Skeletal muscle satellite cell (primary cell): ENCODE measurements at regions not wholly inside any gene's neighbourhood (a gene's known extent, or its start where the extent isn't known, plus 50 kb on each side); places are given as distances from the start of the nearest gene placed in this dataset.

Experiments
- H3K27me3 ChIP-seq: 2 replicates; pipeline ENCODE4 v1.7.0; 2013; ENCODE audit warnings: low read length; ENCODE audit not compliant: control insufficient read depth, insufficient read depth
- H3K36me3 ChIP-seq: 2 replicates; pipeline ENCODE4 v1.7.0; 2013; ENCODE audit warnings: mild to moderate bottlenecking, control low read depth, low read length; ENCODE audit not compliant: insufficient read depth
- H3K4me1 ChIP-seq: 2 replicates; pipeline ENCODE4 v1.7.0; 2013; ENCODE audit warnings: low read length; ENCODE audit not compliant: control insufficient read depth, insufficient read depth
- H3K4me2 ChIP-seq: 2 replicates; pipeline ENCODE4 v1.7.0; 2013; ENCODE audit warnings: mild to moderate bottlenecking, low read length
- H3K4me3 ChIP-seq: 2 replicates; pipeline ENCODE4 v1.7.0; 2013; ENCODE audit warnings: low read length
- H3K9ac ChIP-seq: 2 replicates; pipeline ENCODE4 v1.7.0; 2013; ENCODE audit warnings: mild to moderate bottlenecking, low read depth, low read length, moderate library complexity
- H3K9me3 ChIP-seq: replicated peaks from 2 replicates; pipeline ENCODE4 v1.7.0; 2013; ENCODE audit warnings: mild to moderate bottlenecking, control low read depth, low read length

GRCh38 chr3:187997490-187997889 is 156.5 kb upstream of the LPP start:
- H3K9ac ChIP-seq = no peak overlapping the region
- no peak overlapping the region for H3K4me2 ChIP-seq
- H3K27me3 ChIP-seq = no peaks in the 10 kb centered on the region
- H3K4me1 ChIP-seq = peaks cover 13% of the 10 kb centered on the region
- no peak overlapping the region for H3K4me3 ChIP-seq
- no peaks in the 10 kb centered on the region for H3K9me3 ChIP-seq
- H3K36me3 ChIP-seq = no peaks in the 10 kb centered on the region

GRCh38 chr3:187997946-187998561 is 155.9 kb upstream of the LPP start:
- no peaks in the 10 kb centered on the region for H3K36me3 ChIP-seq
- H3K4me3 ChIP-seq = no peak overlapping the region
- no peak overlapping the region for H3K9ac ChIP-seq
- H3K9me3 ChIP-seq = no peaks in the 10 kb centered on the region
- peaks cover 13% of the 10 kb centered on the region for H3K4me1 ChIP-seq
- no peak overlapping the region for H3K4me2 ChIP-seq
- H3K27me3 ChIP-seq = no peaks in the 10 kb centered on the region

- H3K4me3 ChIP-seq = no peak overlapping the region
- no peaks in the 10 kb centered on the region for H3K36me3 ChIP-seq
- H3K27me3 ChIP-seq = no peaks in the 10 kb centered on the region
- no peak overlapping the region for H3K4me2 ChIP-seq
- peaks cover 13% of the 10 kb centered on the region for H3K4me1 ChIP-seq
- no peak overlapping the region for H3K9ac ChIP-seq
- no peaks in the 10 kb centered on the region for H3K9me3 ChIP-seq
Observed at GRCh38 chr3:187998611-187999010, 155.3 kb upstream of the LPP start.

- H3K9ac ChIP-seq = no peak overlapping the region
- no peak overlapping the region for H3K4me3 ChIP-seq
- H3K9me3 ChIP-seq = no peaks in the 10 kb centered on the region
- H3K4me2 ChIP-seq = no peak overlapping the region
- peaks cover 3% of the 10 kb centered on the region for H3K4me1 ChIP-seq
- no peaks in the 10 kb centered on the region for H3K36me3 ChIP-seq
- H3K27me3 ChIP-seq = no peaks in the 10 kb centered on the region
Observed at GRCh38 chr3:187999821-188000220, 154.1 kb upstream of the LPP start.

GRCh38 chr3:188000361-188000861 is 153.5 kb upstream of the LPP start:
- Histone ChIP-seq H3K4me1 (no peaks in the 10 kb centered on the region), H3K9me3 (no peaks in the 10 kb centered on the region), H3K27me3 (no peaks in the 10 kb centered on the region), H3K4me3 (no peak overlapping the region), H3K4me2 (no peak overlapping the region), H3K36me3 (no peaks in the 10 kb centered on the region), H3K9ac (no peak overlapping the region)

- Histone ChIP-seq H3K36me3 (no peaks in the 10 kb centered on the region), H3K9ac (no peak overlapping the region), H3K4me3 (no peak overlapping the region), H3K27me3 (no peaks in the 10 kb centered on the region), H3K4me2 (no peak overlapping the region), H3K4me1 (no peaks in the 10 kb centered on the region), H3K9me3 (no peaks in the 10 kb centered on the region)
Observed at GRCh38 chr3:188001093-188001492, 152.9 kb upstream of the LPP start.

- Histone ChIP-seq H3K9me3 (no peaks in the 10 kb centered on the region), H3K27me3 (no peaks in the 10 kb centered on the region), H3K4me1 (peaks cover 6% of the 10 kb centered on the region), H3K4me3 (no peak overlapping the region), H3K9ac (no peak overlapping the region), H3K36me3 (no peaks in the 10 kb centered on the region), H3K4me2 (no peak overlapping the region)
Observed at GRCh38 chr3:188001926-188002325, 152.0 kb upstream of the LPP start.

- Histone ChIP-seq H3K4me2 (no peak overlapping the region), H3K27me3 (no peaks in the 10 kb centered on the region), H3K9ac (no peak overlapping the region), H3K9me3 (no peaks in the 10 kb centered on the region), H3K36me3 (no peaks in the 10 kb centered on the region), H3K4me1 (peaks cover 9% of the 10 kb centered on the region), H3K4me3 (no peak overlapping the region)
Observed at GRCh38 chr3:188002626-188003138, 151.3 kb upstream of the LPP start.

- peaks cover 9% of the 10 kb centered on the region for H3K4me1 ChIP-seq
- no peaks in the 10 kb centered on the region for H3K36me3 ChIP-seq
- no peak overlapping the region for H3K4me2 ChIP-seq
- H3K27me3 ChIP-seq = no peaks in the 10 kb centered on the region
- H3K9me3 ChIP-seq = no peaks in the 10 kb centered on the region
- no peak overlapping the region for H3K4me3 ChIP-seq
- H3K9ac ChIP-seq = no peak overlapping the region
Observed at GRCh38 chr3:188003188-188004171, 150.5 kb upstream of the LPP start.

GRCh38 chr3:188006726-188007393 is 147.1 kb upstream of the LPP start:
- Histone ChIP-seq H3K4me1 (peaks cover 9% of the 10 kb centered on the region), H3K4me3 (no peak overlapping the region), H3K9me3 (no peaks in the 10 kb centered on the region), H3K27me3 (no peaks in the 10 kb centered on the region), H3K4me2 (peak overlapping the region; percentile 19), H3K9ac (no peak overlapping the region), H3K36me3 (no peaks in the 10 kb centered on the region)

GRCh38 chr3:188007897-188008296 is 146.1 kb upstream of the LPP start:
- H3K9me3 ChIP-seq = no peaks in the 10 kb centered on the region
- no peaks in the 10 kb centered on the region for H3K36me3 ChIP-seq
- peaks cover 9% of the 10 kb centered on the region for H3K4me1 ChIP-seq
- no peaks in the 10 kb centered on the region for H3K27me3 ChIP-seq
- no peak overlapping the region for H3K4me2 ChIP-seq
- H3K9ac ChIP-seq = no peak overlapping the region
- H3K4me3 ChIP-seq = no peak overlapping the region
